ENCODE measurements at regions not wholly inside any gene's neighbourhood (a gene's known extent, or its start where the extent isn't known, plus 50 kb on each side); places are given as distances from the start of the nearest gene placed in this dataset.

GRCh38 chr16:5971106-5971505, 873.5 kb upstream of the EEF2KMT start:
- no peak for FAIRE-seq
- Histone ChIP-seq H3K9ac (ENCODE audit: low read length in 3 of 3) (no peak overlapping the region), H3K4me3 (ENCODE audit: low read length in 3 of 3) (no peak overlapping the region), H3K4me1 (ENCODE audit: control insufficient read depth in 2 of 3, insufficient read depth in 2 of 3, low read depth in 1 of 3, low read length in 3 of 3) (no peaks in the 10 kb centered on the region), H3K27ac (ENCODE audit: low read depth in 2 of 2, low read length in 2 of 2) (no peak overlapping the region), H3K9me3 (ENCODE audit: control insufficient read depth in 2 of 3, insufficient read depth in 1 of 3, low read length in 3 of 3) (no peaks in the 10 kb centered on the region), H3K27me3 (ENCODE audit: control insufficient read depth, insufficient read depth, low read length) (no peaks in the 10 kb centered on the region), H3K36me3 (ENCODE audit: control insufficient read depth in 2 of 3, insufficient read depth in 3 of 3, low read length in 3 of 3) (no peaks in the 10 kb centered on the region)
- DNase-seq = no peak
- TF ChIP-seq CTCF (IDR thresholded peaks at IDR 0.05; ENCODE audit: borderline replicate concordance, extremely low read depth, insufficient read depth) = no peak
- intact Hi-C loops (cut with DNase I) = no loop called here

- Histone ChIP-seq H3K9me3 (ENCODE audit: control insufficient read depth in 2 of 3, insufficient read depth in 1 of 3, low read length in 3 of 3) (peaks cover 0 to 4% (median 0%) of the 10 kb centered on the region in 3 donors), H3K27me3 (ENCODE audit: control insufficient read depth, insufficient read depth, low read length) (no peaks in the 10 kb centered on the region), H3K36me3 (ENCODE audit: control insufficient read depth in 2 of 3, insufficient read depth in 3 of 3, low read length in 3 of 3) (no peaks in the 10 kb centered on the region), H3K4me1 (ENCODE audit: control insufficient read depth in 2 of 3, insufficient read depth in 2 of 3, low read depth in 1 of 3, low read length in 3 of 3) (no peaks in the 10 kb centered on the region), H3K9ac (ENCODE audit: low read length in 3 of 3) (no peak overlapping the region), H3K27ac (ENCODE audit: low read depth in 2 of 2, low read length in 2 of 2) (no peak overlapping the region), H3K4me3 (ENCODE audit: low read length in 3 of 3) (no peak overlapping the region)
- intact Hi-C loops (cut with DNase I) = no loop called here
- DNase-seq = no peak
- TF ChIP-seq CTCF (IDR thresholded peaks at IDR 0.05; ENCODE audit: borderline replicate concordance, extremely low read depth, insufficient read depth) = no peak
- no peak for FAIRE-seq
These were observed 868.4 kb upstream of the EEF2KMT start for GRCh38 chr16:5966004-5966403.

GRCh38 chr16:5965321-5965720, 867.7 kb upstream of the EEF2KMT start:
- no peaks in the 10 kb centered on the region for H3K36me3 ChIP-seq (ENCODE audit: control insufficient read depth in 2 of 3, insufficient read depth in 3 of 3, low read length in 3 of 3)
- H3K27ac ChIP-seq (ENCODE audit: low read depth in 2 of 2, low read length in 2 of 2) = no peak overlapping the region
- TF ChIP-seq CTCF (IDR thresholded peaks at IDR 0.05; ENCODE audit: borderline replicate concordance, extremely low read depth, insufficient read depth) = no peak
- H3K9me3 ChIP-seq (ENCODE audit: control insufficient read depth in 2 of 3, insufficient read depth in 1 of 3, low read length in 3 of 3) = peaks cover 0 to 4% (median 0%) of the 10 kb centered on the region in 3 donors
- H3K4me1 ChIP-seq (ENCODE audit: control insufficient read depth in 2 of 3, insufficient read depth in 2 of 3, low read depth in 1 of 3, low read length in 3 of 3) = no peaks in the 10 kb centered on the region
- no peaks in the 10 kb centered on the region for H3K27me3 ChIP-seq (ENCODE audit: control insufficient read depth, insufficient read depth, low read length)
- no peak overlapping the region for H3K9ac ChIP-seq (ENCODE audit: low read length in 3 of 3)
- H3K4me3 ChIP-seq (ENCODE audit: low read length in 3 of 3) = no peak overlapping the region
- FAIRE-seq (no peak), DNase-seq (no peak)
- intact Hi-C loops (cut with DNase I) = no loop called here

GRCh38 chr16:5951486-5951885, 853.9 kb upstream of the EEF2KMT start:
- H3K27me3 ChIP-seq (ENCODE audit: control insufficient read depth, insufficient read depth, low read length) = no peaks in the 10 kb centered on the region
- intact Hi-C loops (cut with DNase I) = no loop called here
- no peaks in the 10 kb centered on the region for H3K36me3 ChIP-seq (ENCODE audit: control insufficient read depth in 2 of 3, insufficient read depth in 3 of 3, low read length in 3 of 3)
- FAIRE-seq = no peak
- H3K4me1 ChIP-seq (ENCODE audit: control insufficient read depth in 2 of 3, insufficient read depth in 2 of 3, low read depth in 1 of 3, low read length in 3 of 3) = no peaks in the 10 kb centered on the region
- no peaks in the 10 kb centered on the region for H3K9me3 ChIP-seq (ENCODE audit: control insufficient read depth in 2 of 3, insufficient read depth in 1 of 3, low read length in 3 of 3)
- no peak overlapping the region for H3K9ac ChIP-seq (ENCODE audit: low read length in 3 of 3)
- DNase-seq = no peak
- H3K4me3 ChIP-seq (ENCODE audit: low read length in 3 of 3) = no peak overlapping the region
- no peak for TF ChIP-seq CTCF (IDR thresholded peaks at IDR 0.05; ENCODE audit: borderline replicate concordance, extremely low read depth, insufficient read depth)
- H3K27ac ChIP-seq (ENCODE audit: low read depth in 2 of 2, low read length in 2 of 2) = no peak overlapping the region
